ENCODE measurements at regions not wholly inside any gene's neighbourhood (a gene's known extent, or its start where the extent isn't known, plus 50 kb on each side); places are given as distances from the start of the nearest gene placed in this dataset.

GRCh38 chr2:215793747-215794595 lies 219.4 kb downstream of the MREG start:
- TF ChIP-seq IRX3 (CRISPR knock-in tag; IDR thresholded peaks at IDR 0.05; ENCODE audit: borderline replicate concordance, low read depth) (no peak), JUND (CRISPR knock-in tag; IDR thresholded peaks at IDR 0.05) (peak; percentile 83), ELF4 (CRISPR knock-in tag; IDR thresholded peaks at IDR 0.05; ENCODE audit: borderline replicate concordance) (peak; percentile 83; the same call in 1 of the 2 replicates), ZSCAN31 (CRISPR knock-in tag; IDR thresholded peaks at IDR 0.05; ENCODE audit: low read depth) (peak; percentile 71), ZNF432 (CRISPR knock-in tag; IDR thresholded peaks at IDR 0.05; ENCODE audit: borderline replicate concordance) (no peak), FOXC1 (CRISPR knock-in tag; IDR thresholded peaks at IDR 0.05; ENCODE audit: borderline replicate concordance) (no peak), CEBPZ (IDR thresholded peaks at IDR 0.05; ENCODE audit: low read length) (no peak), GABPA (IDR thresholded peaks at IDR 0.05; ENCODE audit: low read depth, low read length) (no peak), GABPA (CRISPR knock-in tag; IDR thresholded peaks at IDR 0.05; ENCODE audit: low read depth) (peak; percentile 23; the same call in 1 of the 2 replicates)

All from HepG2 (cell line).